Smooth muscle cell (in vitro differentiated cells): ENCODE measurements at regions not wholly inside any gene's neighbourhood (a gene's known extent, or its start where the extent isn't known, plus 50 kb on each side); places are given as distances from the start of the nearest gene placed in this dataset.
A peak's percentile ranks its signal among the peaks of the same experiment; 100 is the strongest.

Experiments
- DNase-seq: peaks from one replicate; lab custom pipeline; 2025; ENCODE audit not compliant: unreplicated experiment; lab: John Stamatoyannopoulos, UW
- H2AFZ ChIP-seq: fragments of 200-600 bp; sonication (generic); 2 replicates; pipeline ENCODE4 v1.6.0; 2016; ENCODE audit warnings: antibody characterized with exemption, low read depth, mild to moderate bottlenecking
- H3F3A ChIP-seq: fragments of 200-600 bp; sonication (generic); 2 replicates; pipeline ENCODE4 v1.6.0; 2017; ENCODE audit warnings: antibody characterized with exemption, low read depth
- H3K27ac ChIP-seq: fragments of 200-600 bp; sonication (generic); 2 replicates; pipeline ENCODE4 v1.5.1; 2016; ENCODE audit warnings: low read depth, mild to moderate bottlenecking
- H3K27me3 ChIP-seq: fragments of 200-600 bp; sonication (generic); 2 replicates; pipeline ENCODE4 v1.6.1; 2016; ENCODE audit warnings: low read depth, mild to moderate bottlenecking
- H3K36me3 ChIP-seq: fragments of 200-600 bp; sonication (generic); 2 replicates; pipeline ENCODE4 v1.5.1; 2016; ENCODE audit warnings: low read depth
- H3K4me1 ChIP-seq: fragments of 200-600 bp; sonication (generic); 2 replicates; pipeline ENCODE4 v1.5.1; 2016; ENCODE audit warnings: low read depth
- H3K4me2 ChIP-seq: fragments of 200-600 bp; sonication (generic); 2 replicates; pipeline ENCODE4 v1.6.0; 2016; ENCODE audit warnings: mild to moderate bottlenecking
- H3K4me3 ChIP-seq: fragments of 200-600 bp; sonication (generic); 2 replicates; pipeline ENCODE4 v1.5.1; 2016; ENCODE audit warnings: mild to moderate bottlenecking
- H3K79me2 ChIP-seq: fragments of 200-600 bp; sonication (generic); 2 replicates; pipeline ENCODE4 v1.6.0; 2016; ENCODE audit warnings: low read depth, mild to moderate bottlenecking
- H3K9ac ChIP-seq: fragments of 200-600 bp; sonication (generic); 2 replicates; pipeline ENCODE4 v1.6.0; 2016; ENCODE audit warnings: low read depth
- H3K9me3 ChIP-seq: fragments of 200-600 bp; sonication (generic); replicated peaks from 2 replicates; pipeline ENCODE4 v1.5.1; 2016; ENCODE audit warnings: low read depth
- H4K20me1 ChIP-seq: fragments of 200-600 bp; sonication (generic); 2 replicates; pipeline ENCODE4 v1.6.0; 2016; ENCODE audit warnings: low read depth
- CTCF ChIP-seq: fragments of 200-600 bp; sonication (generic); IDR thresholded peaks from 2 replicates; pipeline ENCODE4 v1.5.1; 2017; ENCODE audit warnings: borderline replicate concordance, mild to moderate bottlenecking, antibody characterized with exemption; ENCODE audit not compliant: insufficient read depth, poor library complexity, severe bottlenecking
- WGBS: methylation state at CpG from one replicate; pipeline ENCODE4 v1.1.7; 2016; ENCODE audit warnings: low lambda C conversion rate; 5-methylcytosine and 5-hydroxymethylcytosine counted together

- H3K27ac ChIP-seq: no peak overlapping the region
- no peak overlapping the region for H2AFZ ChIP-seq
- H4K20me1 ChIP-seq: no peaks in the 10 kb centered on the region
- H3F3A ChIP-seq: no peaks in the 10 kb centered on the region
- no peaks in the 10 kb centered on the region for H3K36me3 ChIP-seq
- no peak for DNase-seq
- no peak overlapping the region for H3K4me3 ChIP-seq
- H3K9ac ChIP-seq: no peak overlapping the region
- TF ChIP-seq CTCF: no peak
- H3K4me2 ChIP-seq: no peak overlapping the region
- H3K27me3 ChIP-seq: no peaks in the 10 kb centered on the region
- H3K4me1 ChIP-seq: no peaks in the 10 kb centered on the region
- H3K9me3 ChIP-seq: no peaks in the 10 kb centered on the region
- H3K79me2 ChIP-seq: no peaks in the 10 kb centered on the region
Observed at GRCh38 chr13:64248371-64249065, 2832.9 kb upstream of the PCDH20 start.

- WGBS: 81% methylated on average over 2 of the region's 2 CpGs
- Histone ChIP-seq H4K20me1 (no peaks in the 10 kb centered on the region), H3K9ac (no peak overlapping the region), H3K4me3 (no peak overlapping the region), H3K4me1 (no peaks in the 10 kb centered on the region), H3K36me3 (no peaks in the 10 kb centered on the region), H3K9me3 (no peaks in the 10 kb centered on the region), H3K79me2 (no peaks in the 10 kb centered on the region), H3K27me3 (no peaks in the 10 kb centered on the region), H3K27ac (no peak overlapping the region), H3F3A (no peaks in the 10 kb centered on the region), H3K4me2 (peak overlapping the region; percentile 9), H2AFZ (no peak overlapping the region)
- no peak for DNase-seq
- TF ChIP-seq CTCF: no peak
Observed at GRCh38 chr13:64239372-64239771, 2823.7 kb upstream of the PCDH20 start.

GRCh38 chr13:64234255-64234654 lies 2818.6 kb upstream of the PCDH20 start:
- DNase-seq: no peak

More at GRCh38 chr13:64234255-64234654, 2818.6 kb upstream of the PCDH20 start:
- Histone ChIP-seq H3K27me3 (no peaks in the 10 kb centered on the region), H2AFZ (no peak overlapping the region), H3F3A (no peaks in the 10 kb centered on the region), H3K4me1 (no peaks in the 10 kb centered on the region), H3K4me2 (no peak overlapping the region), H3K4me3 (no peak overlapping the region), H3K9ac (no peak overlapping the region), H3K79me2 (no peaks in the 10 kb centered on the region), H3K27ac (no peak overlapping the region), H3K36me3 (no peaks in the 10 kb centered on the region), H3K9me3 (no peaks in the 10 kb centered on the region), H4K20me1 (no peaks in the 10 kb centered on the region)
- no peak for TF ChIP-seq CTCF
- WGBS: 75% methylated on average over 4 of the region's 4 CpGs
